Loucy (cell line): ENCODE measurements at regions not wholly inside any gene's neighbourhood (a gene's known extent, or its start where the extent isn't known, plus 50 kb on each side); places are given as distances from the start of the nearest gene placed in this dataset.
A peak's percentile ranks its signal among the peaks of the same experiment; 100 is the strongest.

Experiments
- H2AFZ ChIP-seq: fragments of 200-600 bp; sonication (generic); 2 replicates; pipeline ENCODE4 v1.6.0; 2016; ENCODE audit warnings: antibody characterized with exemption, mild to moderate bottlenecking, low read length, moderate library complexity
- H3F3A ChIP-seq: fragments of 200-600 bp; 2 replicates; pipeline ENCODE4 v1.6.0; 2016; ENCODE audit warnings: antibody characterized with exemption, low read depth, mild to moderate bottlenecking
- H3K27me3 ChIP-seq: fragments of 200-600 bp; sonication (generic); 2 replicates; pipeline ENCODE4 v1.6.1; 2014; ENCODE audit warnings: low read length, mild to moderate bottlenecking; ENCODE audit not compliant: insufficient read depth, poor library complexity, severe bottlenecking
- H3K36me3 ChIP-seq: fragments of 200-600 bp; sonication (generic); 2 replicates; pipeline ENCODE4 v1.6.1; 2016; ENCODE audit warnings: low read length; ENCODE audit not compliant: insufficient read depth
- H3K4me1 ChIP-seq: fragments of 200-600 bp; sonication (generic); 2 replicates; pipeline ENCODE4 v1.5.1; 2014; ENCODE audit warnings: low read length, mild to moderate bottlenecking; ENCODE audit not compliant: insufficient read depth, poor library complexity, severe bottlenecking
- H3K4me2 ChIP-seq: fragments of 200-600 bp; sonication (generic); 2 replicates; pipeline ENCODE4 v1.6.0; 2014; ENCODE audit warnings: antibody characterized with exemption, low read length, low read depth, mild to moderate bottlenecking; ENCODE audit not compliant: poor library complexity, severe bottlenecking
- H3K4me3 ChIP-seq: fragments of 200-600 bp; sonication (generic); 2 replicates; pipeline ENCODE4 v1.5.1; 2014; ENCODE audit warnings: low read length, mild to moderate bottlenecking, mixed read lengths; ENCODE audit not compliant: poor library complexity, severe bottlenecking
- H3K79me2 ChIP-seq: fragments of 200-600 bp; sonication (generic); 2 replicates; pipeline ENCODE4 v1.6.1; 2014; ENCODE audit warnings: low read length; ENCODE audit not compliant: insufficient read depth
- H3K9ac ChIP-seq: fragments of 200-600 bp; sonication (generic); 2 replicates; pipeline ENCODE4 v1.6.0; 2014; ENCODE audit warnings: mild to moderate bottlenecking, low read depth, low read length, moderate library complexity; ENCODE audit not compliant: poor library complexity, severe bottlenecking
- H3K9me2 ChIP-seq: fragments of 200-600 bp; sonication (generic); replicated peaks from 2 replicates; pipeline ENCODE4 v1.6.1; 2016; ENCODE audit warnings: low read depth, low read length, mixed read lengths
- H3K9me3 ChIP-seq: fragments of 200-600 bp; sonication (generic); 2 replicates; pipeline ENCODE4 v1.6.1; 2014; ENCODE audit warnings: mild to moderate bottlenecking, antibody characterized with exemption, low read length, low read depth; ENCODE audit not compliant: insufficient read depth
- H4K20me1 ChIP-seq: fragments of 200-600 bp; sonication (generic); 2 replicates; pipeline ENCODE4 v1.6.0; 2014; ENCODE audit warnings: antibody characterized with exemption, low read length, mild to moderate bottlenecking; ENCODE audit not compliant: insufficient read depth, poor library complexity, severe bottlenecking
- CTCF ChIP-seq: fragments of 200-600 bp; sonication (generic); conservative IDR thresholded peaks from 2 replicates; pipeline ENCODE4 v1.5.1; 2014; ENCODE audit warnings: mild to moderate bottlenecking, antibody characterized with exemption, low read length
- EZH2phosphoT487 ChIP-seq: fragments of 200-600 bp; IDR thresholded peaks from 2 replicates; pipeline ENCODE4 v1.6.1; 2018; ENCODE audit warnings: antibody characterized with exemption, mild to moderate bottlenecking, moderate library complexity, borderline replicate concordance

- Histone ChIP-seq H3K4me2 (peak overlapping the region; percentile 45), H3K4me3 (peak overlapping the region; percentile 35), H3F3A (no peaks in the 10 kb centered on the region), H3K4me1 (no peaks in the 10 kb centered on the region), H3K9ac (no peak overlapping the region), H3K79me2 (no peaks in the 10 kb centered on the region), H2AFZ (no peak overlapping the region), H3K9me2 (no peaks in the 10 kb centered on the region), H3K36me3 (no peaks in the 10 kb centered on the region), H3K27me3 (no peaks in the 10 kb centered on the region), H4K20me1 (no peaks in the 10 kb centered on the region), H3K9me3 (no peaks in the 10 kb centered on the region)
- no peak for TF ChIP-seq EZH2phosphoT487
- TF ChIP-seq CTCF, result no peak
Observed at GRCh38 chr5:120088836-120089235, 375.3 kb upstream of the PRR16 start.

- no peaks in the 10 kb centered on the region for H3F3A ChIP-seq
- no peaks in the 10 kb centered on the region for H3K9me2 ChIP-seq
- no peak for TF ChIP-seq CTCF
- TF ChIP-seq EZH2phosphoT487, result no peak
- H3K4me1 ChIP-seq, result no peaks in the 10 kb centered on the region
- no peaks in the 10 kb centered on the region for H3K79me2 ChIP-seq
- no peaks in the 10 kb centered on the region for H3K9me3 ChIP-seq
- no peak overlapping the region for H3K9ac ChIP-seq
- no peak overlapping the region for H2AFZ ChIP-seq
- H3K4me3 ChIP-seq, result no peak overlapping the region
- H3K4me2 ChIP-seq, result no peak overlapping the region
- H3K27me3 ChIP-seq, result no peaks in the 10 kb centered on the region
- no peaks in the 10 kb centered on the region for H3K36me3 ChIP-seq
- no peaks in the 10 kb centered on the region for H4K20me1 ChIP-seq
Observed at GRCh38 chr5:120091376-120091948, 372.6 kb upstream of the PRR16 start.

- H2AFZ ChIP-seq, result no peak overlapping the region
- no peak for TF ChIP-seq EZH2phosphoT487
- TF ChIP-seq CTCF, result no peak
- H3K4me3 ChIP-seq, result no peak overlapping the region
- no peaks in the 10 kb centered on the region for H4K20me1 ChIP-seq
- H3K9ac ChIP-seq, result no peak overlapping the region
- H3K9me2 ChIP-seq, result no peaks in the 10 kb centered on the region
- no peaks in the 10 kb centered on the region for H3K36me3 ChIP-seq
- H3F3A ChIP-seq, result no peaks in the 10 kb centered on the region
- no peaks in the 10 kb centered on the region for H3K27me3 ChIP-seq
- H3K4me2 ChIP-seq, result no peak overlapping the region
- no peaks in the 10 kb centered on the region for H3K4me1 ChIP-seq
- H3K9me3 ChIP-seq, result no peaks in the 10 kb centered on the region
- no peaks in the 10 kb centered on the region for H3K79me2 ChIP-seq
Observed at GRCh38 chr5:120092649-120093048, 371.5 kb upstream of the PRR16 start.
